ENCODE measurements at regions not wholly inside any gene's neighbourhood (a gene's known extent, or its start where the extent isn't known, plus 50 kb on each side); places are given as distances from the start of the nearest gene placed in this dataset.
"Not testable (repeated sequence)": the region's sequence is repeated elsewhere in the genome, so short reads cannot be mapped to it uniquely, and the experiment has no call there.

- TF ChIP-seq CEBPB (IDR thresholded peaks at IDR 0.05; ENCODE audit: borderline replicate concordance, low read depth, low read length); ATM (IDR thresholded peaks at IDR 0.05; ENCODE audit: borderline replicate concordance); IRF9 (CRISPR knock-in tag; IDR thresholded peaks at IDR 0.05; ENCODE audit: borderline replicate concordance); ZSCAN30 (CRISPR knock-in tag; IDR thresholded peaks at IDR 0.05); ZNF280B (CRISPR knock-in tag; IDR thresholded peaks at IDR 0.05; ENCODE audit: borderline replicate concordance); ZFAT (CRISPR knock-in tag; conservative IDR thresholded peaks at IDR 0.05); ZNF639 (CRISPR knock-in tag; conservative IDR thresholded peaks at IDR 0.05); ATF7 (IDR thresholded peaks at IDR 0.05); ATF7 (CRISPR knock-in tag; IDR thresholded peaks at IDR 0.05); CTCF (CRISPR knock-in tag; IDR thresholded peaks at IDR 0.05); TFAP4 (IDR thresholded peaks at IDR 0.05; ENCODE audit: borderline replicate concordance, low read depth); ZNF33A (CRISPR knock-in tag; IDR thresholded peaks at IDR 0.05; ENCODE audit: borderline replicate concordance); MEF2D (CRISPR knock-in tag; IDR thresholded peaks at IDR 0.05); ZNF180 (CRISPR knock-in tag; IDR thresholded peaks at IDR 0.05; ENCODE audit: borderline replicate concordance, low read depth); ZNF746 (CRISPR knock-in tag; IDR thresholded peaks at IDR 0.05): not testable (repeated sequence)
Observed at GRCh38 chr7:65656494-65657188, 216.2 kb upstream of the VKORC1L1 start.
